ENCODE measurements at regions not wholly inside any gene's neighbourhood (a gene's known extent, or its start where the extent isn't known, plus 50 kb on each side); places are given as distances from the start of the nearest gene placed in this dataset.

DNA sequence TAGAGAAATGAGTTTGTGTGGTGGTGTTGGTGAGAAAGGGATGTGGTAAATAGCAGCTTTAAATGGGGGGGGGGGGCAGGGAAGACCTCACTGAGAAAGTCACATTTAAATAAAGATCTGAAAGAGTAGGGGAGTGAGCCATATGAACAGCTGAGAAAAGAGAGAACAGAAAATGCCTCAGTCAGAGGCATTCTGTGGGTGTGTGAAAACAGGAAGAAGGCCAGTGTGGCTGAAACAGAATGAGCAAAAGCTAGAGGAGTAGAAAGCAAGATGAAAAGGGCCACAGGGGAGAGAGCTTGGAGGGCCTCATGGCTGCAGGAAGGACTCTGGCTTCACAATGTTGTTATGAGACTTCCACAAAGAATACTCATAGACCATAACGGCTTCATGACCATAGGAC, 783.3 kb downstream of the ZPLD1 start:
- no peak for FAIRE-seq
- TF ChIP-seq RUNX3 (IDR thresholded peaks at IDR 0.05; ENCODE audit: low read length) (peak; percentile 96), ZBTB40 (IDR thresholded peaks at IDR 0.05; ENCODE audit: borderline replicate concordance) (peak; percentile 65), PML (IDR thresholded peaks at IDR 0.05; ENCODE audit: low read length) (peak; percentile 72; the same call in 1 of the 2 replicates), JUNB (IDR thresholded peaks at IDR 0.05) (peak; percentile 88), NBN (IDR thresholded peaks at IDR 0.05) (peak; percentile 92), POLR2AphosphoS2 (IDR thresholded peaks at IDR 0.05; ENCODE audit: low read depth, low read length) (no peak), TCF3 (IDR thresholded peaks at IDR 0.05; ENCODE audit: borderline replicate concordance, insufficient read depth, low read depth, low read length) (peak; percentile 16; the same call in 1 of the 2 replicates), RCOR1 (conservative IDR thresholded peaks at IDR 0.05; ENCODE audit: low read depth, low read length) (0 out of 2 replicates have a peak, but pooled peaks have one; percentile 68), TBL1XR1 (IDR thresholded peaks at IDR 0.05; ENCODE audit: low read depth, low read length) (peak; percentile 93), BMI1 (IDR thresholded peaks at IDR 0.05; ENCODE audit: borderline replicate concordance) (peak; percentile 77), ETV6 (conservative IDR thresholded peaks at IDR 0.05 in 1 of 2, IDR thresholded peaks at IDR 0.05 in 1 of 2; ENCODE audit: borderline replicate concordance in 1 of 2, low read depth in 1 of 2) (peak in 1 of 2 experiments; percentile 85; a peak in 2 of 4 replicates), SMAD1 (IDR thresholded peaks at IDR 0.05; ENCODE audit: low read depth, partially characterized antibody) (peak; percentile 45), POU2F2 (IDR thresholded peaks at IDR 0.05; ENCODE audit: borderline replicate concordance, low read depth, low read length) (peak; percentile 64; the same call in 2 of the 3 replicates), KLF5 (IDR thresholded peaks at IDR 0.05; ENCODE audit: partially characterized antibody) (no peak), CBX5 (IDR thresholded peaks at IDR 0.05; ENCODE audit: low read depth) (peak; percentile 90), TCF7 (IDR thresholded peaks at IDR 0.05; ENCODE audit: borderline replicate concordance) (peak; percentile 98)
- TF ChIP-seq, protein P1, sequence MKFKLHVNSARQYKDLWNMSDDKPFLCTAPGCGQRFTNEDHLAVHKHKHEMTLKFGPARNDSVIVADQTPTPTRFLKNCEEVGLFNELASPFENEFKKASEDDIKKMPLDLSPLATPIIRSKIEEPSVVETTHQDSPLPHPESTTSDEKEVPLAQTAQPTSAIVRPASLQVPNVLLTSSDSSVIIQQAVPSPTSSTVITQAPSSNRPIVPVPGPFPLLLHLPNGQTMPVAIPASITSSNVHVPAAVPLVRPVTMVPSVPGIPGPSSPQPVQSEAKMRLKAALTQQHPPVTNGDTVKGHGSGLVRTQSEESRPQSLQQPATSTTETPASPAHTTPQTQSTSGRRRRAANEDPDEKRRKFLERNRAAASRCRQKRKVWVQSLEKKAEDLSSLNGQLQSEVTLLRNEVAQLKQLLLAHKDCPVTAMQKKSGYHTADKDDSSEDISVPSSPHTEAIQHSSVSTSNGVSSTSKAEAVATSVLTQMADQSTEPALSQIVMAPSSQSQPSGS (IDR thresholded peaks at IDR 0.05; ENCODE audit: low read length) = peak; percentile 95
- TF ChIP-seq, protein P2, sequence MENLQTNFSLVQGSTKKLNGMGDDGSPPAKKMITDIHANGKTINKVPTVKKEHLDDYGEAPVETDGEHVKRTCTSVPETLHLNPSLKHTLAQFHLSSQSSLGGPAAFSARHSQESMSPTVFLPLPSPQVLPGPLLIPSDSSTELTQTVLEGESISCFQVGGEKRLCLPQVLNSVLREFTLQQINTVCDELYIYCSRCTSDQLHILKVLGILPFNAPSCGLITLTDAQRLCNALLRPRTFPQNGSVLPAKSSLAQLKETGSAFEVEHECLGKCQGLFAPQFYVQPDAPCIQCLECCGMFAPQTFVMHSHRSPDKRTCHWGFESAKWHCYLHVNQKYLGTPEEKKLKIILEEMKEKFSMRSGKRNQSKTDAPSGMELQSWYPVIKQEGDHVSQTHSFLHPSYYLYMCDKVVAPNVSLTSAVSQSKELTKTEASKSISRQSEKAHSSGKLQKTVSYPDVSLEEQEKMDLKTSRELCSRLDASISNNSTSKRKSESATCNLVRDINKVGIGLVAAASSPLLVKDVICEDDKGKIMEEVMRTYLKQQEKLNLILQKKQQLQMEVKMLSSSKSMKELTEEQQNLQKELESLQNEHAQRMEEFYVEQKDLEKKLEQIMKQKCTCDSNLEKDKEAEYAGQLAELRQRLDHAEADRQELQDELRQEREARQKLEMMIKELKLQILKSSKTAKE (IDR thresholded peaks at IDR 0.05; ENCODE audit: low read depth, poor library complexity, severe bottlenecking) = peak; percentile 85

More for the DNA sequence above, 783.3 kb downstream of the ZPLD1 start:
- no peak overlapping the region for H3K4me2 ChIP-seq (ENCODE audit: control insufficient read depth, insufficient read depth)
- intact Hi-C loops (cut with micrococcal nuclease; ENCODE audit: unreplicated experiment) = loop anchor here (5.0 kb wide), 3 partner anchors 46 to 131 kb away; no protein-coding TSS in a partner anchor
- 0% methylated on average over 1 of the region's 1 CpG for WGBS (ENCODE audit: insufficient coverage, insufficient replicate concordance, low lambda C conversion rate, missing lambda C conversion rate)
- in situ Hi-C loops (cut with MboI) = no loop called here
- BruUV-seq (replicated peaks) = no TSS peak
- H3K4me1 ChIP-seq (ENCODE audit: control insufficient read depth, insufficient read depth, low read length) = peaks cover 3% of the 10 kb centered on the region; the same call in 1 of the 2 replicates
- POLR2A ChIA-PET = interaction anchor here (0.6 kb wide), 2 partner anchors 11 to 206 kb away, joined by 3 read pairs; no protein-coding TSS in a partner anchor
- CTCF ChIA-PET = interaction anchor here (0.6 kb wide), 1 partner anchor 583 kb away, joined by 3 read pairs; no protein-coding TSS in a partner anchor
- no peak overlapping the region for H3K27ac ChIP-seq (ENCODE audit: control insufficient read depth, insufficient read depth)
- SMC1A ChIA-PET (ENCODE audit: uncharacterized antibody, unreplicated experiment) = interaction anchor here (1.1 to 1.2 kb wide), 2 partner anchors 48 to 83 kb away, joined by 4 to 6 read pairs; no protein-coding TSS in a partner anchor
- no peak overlapping the region for H2AFZ ChIP-seq (ENCODE audit: control insufficient read depth, low read depth, low read length)
- ATAC-seq (peak; percentile 99), DNase-seq (ENCODE audit: low read depth, low spot score) (peak; percentile 83)
- H4K20me1 ChIP-seq (ENCODE audit: control insufficient read depth, insufficient read depth) = no peaks in the 10 kb centered on the region
- RAD21 ChIA-PET (ENCODE audit: unreplicated experiment) = interaction anchor here (0.7 to 1.3 kb wide), 2 partner anchors 44 to 57 kb away, joined by 4 read pairs; no protein-coding TSS in a partner anchor
- no peaks in the 10 kb centered on the region for H3K36me3 ChIP-seq (ENCODE audit: control insufficient read depth in 2 of 2, insufficient read depth in 2 of 2, low read length in 1 of 2)
- no peak overlapping the region for H3K4me3 ChIP-seq
- no peaks in the 10 kb centered on the region for H3K79me2 ChIP-seq (ENCODE audit: control insufficient read depth, insufficient read depth, low read length)
- H3K9ac ChIP-seq (ENCODE audit: control insufficient read depth, insufficient read depth, low read length) = no peak overlapping the region
- no peaks in the 10 kb centered on the region for H3K9me3 ChIP-seq (replicated peaks; ENCODE audit: control insufficient read depth, insufficient read depth, low read length)
- no peaks in the 10 kb centered on the region for H3K27me3 ChIP-seq (replicated peaks in 1 of 2; ENCODE audit: control insufficient read depth in 2 of 2, insufficient read depth in 2 of 2, low read length in 1 of 2)
